NCI-H2107 treated with DMSO at 0.1 percent for 48 hours (cell line): ENCODE measurements at regions not wholly inside any gene's neighbourhood (a gene's known extent, or its start where the extent isn't known, plus 50 kb on each side); places are given as distances from the start of the nearest gene placed in this dataset.
A peak's percentile ranks its signal among the peaks of the same experiment; 100 is the strongest.
"Not testable (repeated sequence)": the region's sequence is repeated elsewhere in the genome, so short reads cannot be mapped to it uniquely, and the experiment has no call there.

ENCODE experiments used
- DNase-seq: peaks from one replicate; lab custom pipeline; 2025; ENCODE audit not compliant: unreplicated experiment; lab: John Stamatoyannopoulos, UW

- no peak for DNase-seq
Observed at GRCh38 chr18:6521803-6522418, 107.2 kb upstream of the L3MBTL4 start.

- DNase-seq = no peak
Observed at GRCh38 chr18:6525604-6526003, 110.9 kb upstream of the L3MBTL4 start.

GRCh38 chr18:6537475-6537874 lies 122.8 kb upstream of the L3MBTL4 start:
- no peak for DNase-seq

GRCh38 chr18:6541131-6541679 lies 126.5 kb upstream of the L3MBTL4 start:
- DNase-seq = not testable (repeated sequence)

GRCh38 chr18:6542296-6542695 lies 127.6 kb upstream of the L3MBTL4 start:
- DNase-seq = no peak

- peak; percentile 14 for DNase-seq
Observed at GRCh38 chr18:6543330-6543908, 128.7 kb upstream of the L3MBTL4 start.

- DNase-seq = peak; percentile 5
Observed at GRCh38 chr18:6546229-6546628, 131.5 kb upstream of the L3MBTL4 start.

- DNase-seq = peak; percentile 3
Observed at GRCh38 chr18:6547476-6547875, 132.8 kb upstream of the L3MBTL4 start.

- no peak for DNase-seq
Observed at GRCh38 chr18:6553234-6553900, 138.7 kb upstream of the L3MBTL4 start.

- DNase-seq = no peak
Observed at GRCh38 chr18:6557057-6557769, 142.5 kb upstream of the L3MBTL4 start.

GRCh38 chr18:6557770-6558248 lies 143.1 kb upstream of the L3MBTL4 start:
- DNase-seq = no peak

GRCh38 chr18:6558446-6559156 lies 143.9 kb upstream of the L3MBTL4 start:
- no peak for DNase-seq

- DNase-seq = no peak
Observed at GRCh38 chr18:6559296-6559695, 144.6 kb upstream of the L3MBTL4 start.

- DNase-seq = no peak
Observed at GRCh38 chr18:6561016-6561415, 146.3 kb upstream of the L3MBTL4 start.

GRCh38 chr18:6561420-6561861 lies 146.7 kb upstream of the L3MBTL4 start:
- DNase-seq = no peak

GRCh38 chr18:6561862-6562291 lies 147.2 kb upstream of the L3MBTL4 start:
- no peak for DNase-seq

GRCh38 chr18:6563896-6564295 lies 149.2 kb upstream of the L3MBTL4 start:
- DNase-seq = no peak

GRCh38 chr18:6564950-6565814 lies 150.5 kb upstream of the L3MBTL4 start:
- DNase-seq = no peak

- DNase-seq = no peak
Observed at GRCh38 chr18:6565815-6566081, 151.0 kb upstream of the L3MBTL4 start.

GRCh38 chr18:6566338-6566911 lies 151.7 kb upstream of the L3MBTL4 start:
- no peak for DNase-seq
